ENCODE measurements at regions not wholly inside any gene's neighbourhood (a gene's known extent, or its start where the extent isn't known, plus 50 kb on each side); places are given as distances from the start of the nearest gene placed in this dataset.

DNA sequence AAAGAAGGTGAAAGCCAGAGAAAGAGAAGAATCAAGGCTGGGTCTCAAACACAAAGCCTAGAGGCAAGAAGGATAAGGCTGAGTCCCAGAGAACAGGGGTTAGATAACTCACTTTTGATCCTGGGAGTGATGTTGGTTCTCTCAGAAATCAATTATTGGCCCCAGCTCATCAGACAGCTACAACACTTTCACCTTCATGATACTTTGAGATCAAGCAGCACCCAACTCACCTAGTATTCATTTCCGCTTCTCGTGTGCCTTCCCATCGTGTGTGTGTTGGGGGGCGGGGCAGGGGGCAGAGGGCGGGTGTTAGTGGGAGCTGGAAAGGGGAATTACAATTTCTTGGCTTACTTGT, 92.2 kb upstream of the RAD23B start:
- Histone ChIP-seq H3K4me3 (ENCODE audit: low read depth, low read length) (no peak overlapping the region), H3K36me3 (replicated peaks) (no peaks in the 10 kb centered on the region), H3K27ac (no peak overlapping the region), H3K27me3 (replicated peaks) (no peaks in the 10 kb centered on the region)
- DNase-seq, result no peak
- in situ Hi-C loops (cut with HindIII; ENCODE audit: low pct_ligation_motif_present, low sequenced_read_pairs), result no loop called here
- TF ChIP-seq, protein P1, sequence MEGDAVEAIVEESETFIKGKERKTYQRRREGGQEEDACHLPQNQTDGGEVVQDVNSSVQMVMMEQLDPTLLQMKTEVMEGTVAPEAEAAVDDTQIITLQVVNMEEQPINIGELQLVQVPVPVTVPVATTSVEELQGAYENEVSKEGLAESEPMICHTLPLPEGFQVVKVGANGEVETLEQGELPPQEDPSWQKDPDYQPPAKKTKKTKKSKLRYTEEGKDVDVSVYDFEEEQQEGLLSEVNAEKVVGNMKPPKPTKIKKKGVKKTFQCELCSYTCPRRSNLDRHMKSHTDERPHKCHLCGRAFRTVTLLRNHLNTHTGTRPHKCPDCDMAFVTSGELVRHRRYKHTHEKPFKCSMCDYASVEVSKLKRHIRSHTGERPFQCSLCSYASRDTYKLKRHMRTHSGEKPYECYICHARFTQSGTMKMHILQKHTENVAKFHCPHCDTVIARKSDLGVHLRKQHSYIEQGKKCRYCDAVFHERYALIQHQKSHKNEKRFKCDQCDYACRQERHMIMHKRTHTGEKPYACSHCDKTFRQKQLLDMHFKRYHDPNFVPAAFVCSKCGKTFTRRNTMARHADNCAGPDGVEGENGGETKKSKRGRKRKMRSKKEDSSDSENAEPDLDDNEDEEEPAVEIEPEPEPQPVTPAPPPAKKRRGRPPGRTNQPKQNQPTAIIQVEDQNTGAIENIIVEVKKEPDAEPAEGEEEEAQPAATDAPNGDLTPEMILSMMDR (IDR thresholded peaks at IDR 0.05; ENCODE audit: low read depth, low read length, missing control alignments), result no peak

DNA sequence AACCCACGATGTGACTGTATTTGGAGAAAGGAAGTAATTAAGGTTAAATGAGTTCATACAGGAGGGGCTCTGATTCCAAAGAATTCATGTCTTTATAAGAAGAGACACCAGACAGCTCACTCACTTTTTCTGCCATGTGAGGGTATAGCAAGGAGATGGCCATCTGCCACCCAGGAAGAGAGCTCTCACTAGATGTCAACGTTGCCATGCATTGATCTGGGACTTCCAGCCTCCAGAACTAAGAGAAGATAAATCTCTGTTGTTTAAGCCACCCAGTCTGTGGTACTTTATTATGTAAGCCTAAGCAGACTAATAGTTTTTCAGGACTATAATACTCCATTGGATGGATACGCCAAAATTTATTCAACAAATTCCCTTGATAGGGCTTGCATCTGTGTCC, 89.8 kb upstream of the RAD23B start:
- Histone ChIP-seq H3K27ac (no peak overlapping the region), H3K36me3 (replicated peaks) (no peaks in the 10 kb centered on the region), H3K27me3 (replicated peaks) (no peaks in the 10 kb centered on the region), H3K4me3 (ENCODE audit: low read depth, low read length) (no peak overlapping the region)
- TF ChIP-seq, protein P1 (IDR thresholded peaks at IDR 0.05; ENCODE audit: low read depth, low read length, missing control alignments), result no peak
- no peak for DNase-seq
- in situ Hi-C loops (cut with HindIII; ENCODE audit: low pct_ligation_motif_present, low sequenced_read_pairs), result no loop called here

DNA sequence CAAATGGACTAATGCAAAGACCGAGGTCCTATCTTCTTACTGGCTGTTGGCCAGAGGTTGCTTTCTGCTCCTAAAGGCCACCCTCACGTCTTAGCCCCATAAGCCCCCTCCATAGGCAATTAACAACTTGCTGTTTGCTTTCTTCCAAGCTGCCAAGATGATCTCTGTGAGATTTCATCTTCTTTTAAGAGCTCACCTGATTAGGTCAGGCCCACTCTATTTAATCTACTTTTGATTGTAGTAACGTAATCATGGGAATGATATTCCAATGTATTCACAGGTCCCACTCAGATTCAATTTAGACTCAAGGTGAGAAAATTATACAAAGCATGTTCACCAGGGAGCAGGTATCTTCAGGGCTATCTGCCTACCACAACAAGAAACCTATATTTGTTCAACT, 84.4 kb upstream of the RAD23B start:
- no peaks in the 10 kb centered on the region for H3K27me3 ChIP-seq (replicated peaks)
- H3K36me3 ChIP-seq (replicated peaks), result no peaks in the 10 kb centered on the region
- no peak overlapping the region for H3K4me3 ChIP-seq (ENCODE audit: low read depth, low read length)
- TF ChIP-seq, protein P1 (IDR thresholded peaks at IDR 0.05; ENCODE audit: low read depth, low read length, missing control alignments), result no peak
- no peak overlapping the region for H3K27ac ChIP-seq
- no peak for DNase-seq
- in situ Hi-C loops (cut with HindIII; ENCODE audit: low pct_ligation_motif_present, low sequenced_read_pairs), result no loop called here

DNA sequence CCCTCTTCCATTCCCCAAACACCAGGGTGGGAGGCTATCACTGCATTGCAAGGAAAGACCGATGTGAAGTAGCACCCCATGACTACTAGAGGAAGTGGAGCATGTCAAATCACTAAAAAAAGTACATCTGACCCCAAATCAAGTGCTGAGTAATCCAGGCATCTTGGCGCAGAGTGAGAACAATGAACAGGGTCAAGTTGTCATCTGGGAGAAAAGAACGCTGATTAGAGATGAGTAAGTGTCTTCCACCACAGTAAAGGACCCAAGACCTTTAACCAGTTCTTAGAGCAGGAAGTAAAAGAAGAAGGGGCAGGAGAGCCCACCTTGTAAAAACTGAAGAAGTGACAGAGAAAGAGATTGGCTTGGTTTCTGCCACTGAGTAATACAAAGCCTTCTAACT, 75.0 kb upstream of the RAD23B start:
- Histone ChIP-seq H3K27ac (peak overlapping the region; percentile 26), H3K4me3 (ENCODE audit: low read depth, low read length) (no peak overlapping the region), H3K27me3 (replicated peaks) (no peaks in the 10 kb centered on the region), H3K36me3 (replicated peaks) (no peaks in the 10 kb centered on the region)
- TF ChIP-seq, protein P1 (IDR thresholded peaks at IDR 0.05; ENCODE audit: low read depth, low read length, missing control alignments), result no peak
- DNase-seq, result peak; percentile 55
- in situ Hi-C loops (cut with HindIII; ENCODE audit: low pct_ligation_motif_present, low sequenced_read_pairs), result no loop called here

DNA sequence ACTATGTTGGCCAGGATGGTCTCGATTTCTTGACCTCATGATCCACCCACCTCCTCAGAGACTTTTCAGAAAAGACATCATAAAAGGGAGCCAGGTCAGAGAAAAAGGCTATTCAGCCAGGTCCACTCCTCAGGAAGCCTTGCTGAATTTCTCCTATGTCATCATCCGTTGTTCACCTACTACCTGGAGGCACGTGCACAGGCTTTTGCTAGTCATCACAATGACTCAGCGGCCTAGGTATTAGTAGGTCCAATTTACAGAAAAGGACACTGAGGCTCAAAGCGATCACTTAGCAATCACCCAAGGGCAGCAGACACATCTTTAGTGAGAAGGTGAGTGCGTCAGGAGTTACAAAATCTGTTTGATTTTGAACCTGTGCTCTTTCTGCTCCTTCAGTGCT, 72.3 kb upstream of the RAD23B start:
- Histone ChIP-seq H3K27ac (no peak overlapping the region), H3K36me3 (replicated peaks) (no peaks in the 10 kb centered on the region), H3K4me3 (ENCODE audit: low read depth, low read length) (no peak overlapping the region), H3K27me3 (replicated peaks) (no peaks in the 10 kb centered on the region)
- in situ Hi-C loops (cut with HindIII; ENCODE audit: low pct_ligation_motif_present, low sequenced_read_pairs), result no loop called here
- no peak for DNase-seq
- TF ChIP-seq, protein P1 (IDR thresholded peaks at IDR 0.05; ENCODE audit: low read depth, low read length, missing control alignments), result no peak

DNA sequence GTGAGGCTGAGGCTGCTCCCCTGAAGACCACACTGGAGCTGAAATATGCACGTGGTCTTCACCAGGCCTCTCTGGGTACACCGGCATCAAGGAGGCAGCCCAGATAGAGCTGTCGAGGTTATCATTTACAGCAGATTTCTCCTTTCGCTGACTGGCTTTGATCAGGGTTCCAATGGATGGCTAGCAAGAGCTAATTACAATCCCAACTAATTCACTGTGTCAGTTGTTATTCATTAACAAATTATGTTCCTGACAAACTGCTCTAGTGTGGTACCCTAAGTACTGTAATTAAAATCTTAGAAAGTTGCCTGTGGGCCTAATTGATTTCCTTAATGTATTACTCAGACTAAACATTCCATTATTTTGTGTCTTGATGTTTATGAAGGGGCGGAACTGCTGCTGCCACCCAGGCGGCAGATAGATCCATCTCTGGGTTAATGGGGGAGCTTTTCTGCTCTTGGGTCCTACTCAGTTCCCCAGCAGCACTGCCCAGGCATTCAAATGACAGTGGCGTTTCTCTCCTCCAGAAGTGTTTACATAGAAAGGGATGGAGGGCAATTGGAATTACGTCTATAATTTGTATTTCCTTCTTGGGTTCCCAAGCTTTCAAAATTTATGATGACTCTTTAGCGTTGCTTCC, 71.7 kb upstream of the RAD23B start:
- TF ChIP-seq, protein P1 (IDR thresholded peaks at IDR 0.05; ENCODE audit: low read depth, low read length, missing control alignments), result no peak
- no peak for DNase-seq
- no peaks in the 10 kb centered on the region for H3K27me3 ChIP-seq (replicated peaks)
- H3K4me3 ChIP-seq (ENCODE audit: low read depth, low read length), result no peak overlapping the region
- no peak overlapping the region for H3K27ac ChIP-seq
- in situ Hi-C loops (cut with HindIII; ENCODE audit: low pct_ligation_motif_present, low sequenced_read_pairs), result no loop called here
- H3K36me3 ChIP-seq (replicated peaks), result no peaks in the 10 kb centered on the region
